ENCODE measurements at regions not wholly inside any gene's neighbourhood (a gene's known extent, or its start where the extent isn't known, plus 50 kb on each side); places are given as distances from the start of the nearest gene placed in this dataset.

- no peak for TF ChIP-seq NFE2L2 (IDR thresholded peaks at IDR 0.05; ENCODE audit: low read depth, low read length)
- no peak for TF ChIP-seq MXI1 (IDR thresholded peaks at IDR 0.05; ENCODE audit: borderline replicate concordance, low read depth, low read length)
- TF ChIP-seq POLR2A (IDR thresholded peaks at IDR 0.05; ENCODE audit: low read depth, low read length), result no peak
Observed at GRCh38 chr4:184273166-184274147, 55.8 kb upstream of the ENPP6 start (continued).

GRCh38 chr4:184270808-184271413 lies 53.2 kb upstream of the ENPP6 start:
- H2BK120ac ChIP-seq (ENCODE audit: low read depth, low read length), result no peak overlapping the region
- no peaks in the 10 kb centered on the region for H3K27me3 ChIP-seq (ENCODE audit: control insufficient read depth, insufficient read depth, low read length)
- no peak overlapping the region for H3K23ac ChIP-seq (ENCODE audit: low read depth, low read length)
- H4K8ac ChIP-seq (ENCODE audit: low read depth in 2 of 2, low read length in 2 of 2), result no peak overlapping the region
- H2BK5ac ChIP-seq (ENCODE audit: low read depth, low read length, poor library complexity, severe bottlenecking), result no peak overlapping the region
- no peak overlapping the region for H3K9ac ChIP-seq (ENCODE audit: low read depth, low read length)
- no peak overlapping the region for H2AFZ ChIP-seq (replicated peaks; ENCODE audit: low read length, poor library complexity)
- no peak overlapping the region for H3K27ac ChIP-seq (ENCODE audit: insufficient read depth, low read length)
- no peaks in the 10 kb centered on the region for H3K9me3 ChIP-seq (ENCODE audit: control insufficient read depth, insufficient read depth, low read length)
- no peak overlapping the region for H4K91ac ChIP-seq (ENCODE audit: insufficient read depth, low read depth, low read length)
- peaks cover 17% of the 10 kb centered on the region for H3K4me1 ChIP-seq (ENCODE audit: control insufficient read depth, insufficient read depth, low read length)
- H4K20me1 ChIP-seq (ENCODE audit: insufficient read depth, low read length), result no peaks in the 10 kb centered on the region
- ChIA-PET POLR2A (ENCODE audit: unreplicated experiment) (no interaction called here), CTCF (no interaction called here)
- H3K79me1 ChIP-seq (ENCODE audit: low read depth in 1 of 2, low read length in 2 of 2), result no peaks in the 10 kb centered on the region
- no peak overlapping the region for H4K5ac ChIP-seq (ENCODE audit: low read depth, low read length)
- in situ Hi-C loops (cut with MboI; ENCODE audit: low sequenced_read_pairs) (no loop called here), dilution Hi-C loops (cut with HindIII; ENCODE audit: low sequenced_read_pairs, unreplicated experiment) (no loop called here), intact Hi-C loops (cut with micrococcal nuclease) (no loop called here)
- DNase-seq (no peak), ATAC-seq (ENCODE audit: low read depth) (no peak)
- peaks cover 6% of the 10 kb centered on the region; the same call in 1 of the 2 replicates for H3K9me1 ChIP-seq (ENCODE audit: insufficient read depth, low read length)
- no peak overlapping the region for H2BK20ac ChIP-seq (ENCODE audit: low read depth, low read length)
- H3K4ac ChIP-seq (ENCODE audit: low read depth, low read length), result no peak overlapping the region
- no peak overlapping the region for H3K4me2 ChIP-seq (ENCODE audit: low read depth, low read length)
- no TSS peak for BruUV-seq (replicated peaks)
- H2BK15ac ChIP-seq (ENCODE audit: low read depth, low read length), result no peak overlapping the region
- WGBS, 2 experiments (ENCODE audit: extremely low coverage in 2 of 2, insufficient read length in 1 of 2), result no CpG with 5 or more reads among the region's 5 CpGs
- no peak overlapping the region for H2AK5ac ChIP-seq (ENCODE audit: low read depth, low read length)
- no peak for TF ChIP-seq ELK1 (IDR thresholded peaks at IDR 0.05; ENCODE audit: borderline replicate concordance, low read depth, low read length)
- TF ChIP-seq RCOR1 (IDR thresholded peaks at IDR 0.05; ENCODE audit: insufficient replicate concordance, low read length), result no peak
- no peak for TF ChIP-seq BHLHE40 (IDR thresholded peaks at IDR 0.05; ENCODE audit: low read depth, low read length)
- no peak for TF ChIP-seq CEBPB (IDR thresholded peaks at IDR 0.05; ENCODE audit: low read depth, low read length)
- H3K56ac ChIP-seq (ENCODE audit: extremely low read depth, insufficient read depth, low read length), result no peak overlapping the region
- H2AK9ac ChIP-seq (replicated peaks; ENCODE audit: low read depth, low read length, poor library complexity), result no peak overlapping the region
- no peak overlapping the region for H3K4me3 ChIP-seq (ENCODE audit: insufficient read depth, low read depth, low read length)
- H3K36me3 ChIP-seq (ENCODE audit: control insufficient read depth, insufficient read depth, low read length), result no peaks in the 10 kb centered on the region
- no peak overlapping the region for H3K18ac ChIP-seq (ENCODE audit: low read depth, low read length)
- H3K14ac ChIP-seq (replicated peaks; ENCODE audit: low read depth, low read length), result no peak overlapping the region

All from IMR-90 (cell line).